ENCODE measurements at regions not wholly inside any gene's neighbourhood (a gene's known extent, or its start where the extent isn't known, plus 50 kb on each side); places are given as distances from the start of the nearest gene placed in this dataset.

GRCh38 chr2:83534416-83534815 lies 924.7 kb downstream of the SUCLG1 start:
- TF ChIP-seq, protein P1, sequence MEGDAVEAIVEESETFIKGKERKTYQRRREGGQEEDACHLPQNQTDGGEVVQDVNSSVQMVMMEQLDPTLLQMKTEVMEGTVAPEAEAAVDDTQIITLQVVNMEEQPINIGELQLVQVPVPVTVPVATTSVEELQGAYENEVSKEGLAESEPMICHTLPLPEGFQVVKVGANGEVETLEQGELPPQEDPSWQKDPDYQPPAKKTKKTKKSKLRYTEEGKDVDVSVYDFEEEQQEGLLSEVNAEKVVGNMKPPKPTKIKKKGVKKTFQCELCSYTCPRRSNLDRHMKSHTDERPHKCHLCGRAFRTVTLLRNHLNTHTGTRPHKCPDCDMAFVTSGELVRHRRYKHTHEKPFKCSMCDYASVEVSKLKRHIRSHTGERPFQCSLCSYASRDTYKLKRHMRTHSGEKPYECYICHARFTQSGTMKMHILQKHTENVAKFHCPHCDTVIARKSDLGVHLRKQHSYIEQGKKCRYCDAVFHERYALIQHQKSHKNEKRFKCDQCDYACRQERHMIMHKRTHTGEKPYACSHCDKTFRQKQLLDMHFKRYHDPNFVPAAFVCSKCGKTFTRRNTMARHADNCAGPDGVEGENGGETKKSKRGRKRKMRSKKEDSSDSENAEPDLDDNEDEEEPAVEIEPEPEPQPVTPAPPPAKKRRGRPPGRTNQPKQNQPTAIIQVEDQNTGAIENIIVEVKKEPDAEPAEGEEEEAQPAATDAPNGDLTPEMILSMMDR (IDR thresholded peaks at IDR 0.05; ENCODE audit: low read depth, low read length) = no peak
- H3K4me3 ChIP-seq (replicated peaks in 1 of 2; ENCODE audit: low read depth in 2 of 2, low read length in 2 of 2) = no peak overlapping the region
- DNase-seq (ENCODE audit: low read depth in 2 of 2) = no peak

GRCh38 chr2:83531206-83531826 lies 927.8 kb downstream of the SUCLG1 start:
- no peak overlapping the region for H3K4me3 ChIP-seq (replicated peaks in 1 of 2; ENCODE audit: low read depth in 2 of 2, low read length in 2 of 2)
- TF ChIP-seq, protein P1 (IDR thresholded peaks at IDR 0.05; ENCODE audit: low read depth, low read length) = no peak
- DNase-seq (ENCODE audit: low read depth in 2 of 2) = peak in 1 of 2 donors; percentile 10

DNA sequence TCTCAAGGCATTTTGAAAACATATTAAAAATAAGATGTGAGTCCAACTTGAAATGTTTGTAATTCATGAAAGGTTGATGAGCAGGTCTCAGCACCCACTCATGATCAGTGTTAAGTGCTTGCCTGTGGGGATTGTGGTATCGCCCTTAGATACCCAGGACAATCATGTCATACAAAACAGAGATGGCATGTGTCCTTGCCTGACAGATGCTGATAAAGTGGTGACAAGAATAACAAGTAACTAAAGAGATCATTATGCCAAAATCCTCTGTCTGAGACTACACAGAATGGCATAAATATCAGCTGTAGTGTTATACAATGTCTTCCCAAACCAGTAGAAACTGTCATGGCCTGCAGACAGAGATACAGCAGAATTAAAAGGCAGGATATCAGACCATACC lies 930.3 kb downstream of the SUCLG1 start:
- TF ChIP-seq, protein P1 (IDR thresholded peaks at IDR 0.05; ENCODE audit: low read depth, low read length) = no peak
- no peak for DNase-seq (ENCODE audit: low read depth in 2 of 2)
- no peak overlapping the region for H3K4me3 ChIP-seq (replicated peaks in 1 of 2; ENCODE audit: low read depth in 2 of 2, low read length in 2 of 2)

DNA sequence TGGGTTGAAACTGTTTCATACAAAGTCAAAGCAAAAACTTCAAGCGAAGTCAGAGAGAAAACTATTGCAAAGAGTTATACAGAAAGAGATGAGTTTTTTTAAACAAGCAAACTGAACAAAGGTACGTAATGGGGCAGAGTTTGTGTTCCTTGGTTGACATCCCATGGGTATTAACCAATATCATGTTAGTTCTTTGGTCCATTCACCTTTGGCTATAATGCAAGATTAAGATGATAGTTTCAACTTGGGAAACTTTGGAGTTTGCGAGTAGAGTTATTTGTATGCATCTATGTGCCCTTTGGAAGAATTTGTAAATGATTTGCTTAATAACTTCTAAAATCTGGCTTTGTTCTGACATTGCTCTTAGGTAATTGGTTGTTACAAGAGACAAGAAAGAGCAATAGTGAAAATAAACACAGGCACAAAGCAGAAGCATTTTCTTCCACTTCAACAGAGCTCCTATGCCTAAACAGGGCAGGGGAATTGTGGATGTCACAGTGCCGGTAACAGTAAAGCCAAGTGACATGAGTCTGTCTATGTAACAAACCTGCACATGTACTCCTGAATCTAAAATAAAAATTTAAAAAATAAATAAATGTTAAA lies 936.1 kb downstream of the SUCLG1 start:
- TF ChIP-seq, protein P1 (IDR thresholded peaks at IDR 0.05; ENCODE audit: low read depth, low read length) = no peak
- DNase-seq (ENCODE audit: low read depth in 2 of 2) = no peak
- H3K4me3 ChIP-seq (replicated peaks in 1 of 2; ENCODE audit: low read depth in 2 of 2, low read length in 2 of 2) = no peak overlapping the region

DNA sequence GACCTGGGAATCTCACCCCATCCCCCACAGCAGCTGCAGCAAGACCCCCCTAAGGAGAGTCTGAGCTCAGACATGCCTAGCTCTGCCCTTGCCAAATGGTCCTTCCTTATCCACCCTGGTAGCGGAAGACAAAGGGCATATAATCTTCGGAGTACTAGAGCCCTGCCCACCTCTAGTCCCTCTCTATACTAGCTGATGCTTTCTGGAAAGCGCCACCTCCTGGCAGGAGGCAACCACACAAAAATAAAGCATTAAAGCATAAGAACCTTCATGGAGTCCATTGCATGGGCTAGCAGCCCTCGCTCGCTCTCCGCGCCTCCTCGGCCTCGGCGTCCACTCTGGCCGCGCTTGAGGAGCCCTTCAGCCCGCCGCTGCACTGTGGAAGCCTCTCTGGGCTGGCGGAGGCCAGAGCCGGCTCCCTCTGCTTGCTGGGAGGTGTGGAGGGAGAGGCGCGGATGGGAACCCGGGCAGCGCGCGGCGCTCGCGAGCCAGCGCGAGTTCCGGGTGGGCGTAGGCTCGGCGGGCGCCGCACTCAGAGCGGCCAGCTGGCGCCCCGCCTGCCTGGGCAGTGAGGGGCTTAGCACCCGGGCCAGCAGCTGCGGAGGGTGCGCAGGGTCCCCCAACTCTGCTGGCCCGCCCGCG lies 941.2 kb downstream of the SUCLG1 start:
- TF ChIP-seq, protein P1 (IDR thresholded peaks at IDR 0.05; ENCODE audit: low read depth, low read length) = no peak
- H3K4me3 ChIP-seq (replicated peaks in 1 of 2; ENCODE audit: low read depth in 2 of 2, low read length in 2 of 2) = no peak overlapping the region
- DNase-seq (ENCODE audit: low read depth in 2 of 2) = no peak

GRCh38 chr2:83516503-83516902 lies 942.6 kb downstream of the SUCLG1 start:
- no peak overlapping the region for H3K4me3 ChIP-seq (replicated peaks in 1 of 2; ENCODE audit: low read depth in 2 of 2, low read length in 2 of 2)
- DNase-seq (ENCODE audit: low read depth in 2 of 2) = no peak
- TF ChIP-seq, protein P1 (IDR thresholded peaks at IDR 0.05; ENCODE audit: low read depth, low read length) = no peak
